ENCODE measurements at regions not wholly inside any gene's neighbourhood (a gene's known extent, or its start where the extent isn't known, plus 50 kb on each side); places are given as distances from the start of the nearest gene placed in this dataset.

DNA sequence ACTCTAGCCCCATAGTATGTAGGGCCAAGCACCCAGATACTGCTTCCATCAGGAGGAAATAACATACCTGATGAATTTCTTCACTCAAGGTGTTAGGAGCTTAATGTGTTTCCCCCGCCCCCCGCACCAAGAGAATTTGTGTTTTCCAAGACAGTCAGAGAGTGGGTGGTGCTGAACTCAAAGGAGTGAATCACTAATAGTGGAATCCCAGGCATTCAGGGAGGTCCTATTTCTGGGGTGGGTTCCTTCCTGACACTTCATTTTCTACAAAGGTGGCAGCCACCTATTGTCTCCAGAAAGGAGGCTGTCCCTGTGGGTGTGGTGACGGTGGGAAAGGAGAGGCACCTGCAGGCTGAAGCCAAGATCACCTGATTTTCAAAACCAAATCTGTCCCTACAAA, 50.8 kb upstream of the ELF5 start:
- Mint-ChIP-seq H3K4me1 (ENCODE audit: low read depth) (peaks cover 6% of the 10 kb centered on the region), H3K9me3 (ENCODE audit: low read depth) (no peaks in the 10 kb centered on the region), H3K27ac (no peak overlapping the region), H3K27me3 (peaks cover 13% of the 10 kb centered on the region), H3K4me3 (ENCODE audit: low read depth) (no peak overlapping the region), H3K36me3 (ENCODE audit: insufficient read depth) (no peaks in the 10 kb centered on the region)
- TF ChIP-seq, protein P1, sequence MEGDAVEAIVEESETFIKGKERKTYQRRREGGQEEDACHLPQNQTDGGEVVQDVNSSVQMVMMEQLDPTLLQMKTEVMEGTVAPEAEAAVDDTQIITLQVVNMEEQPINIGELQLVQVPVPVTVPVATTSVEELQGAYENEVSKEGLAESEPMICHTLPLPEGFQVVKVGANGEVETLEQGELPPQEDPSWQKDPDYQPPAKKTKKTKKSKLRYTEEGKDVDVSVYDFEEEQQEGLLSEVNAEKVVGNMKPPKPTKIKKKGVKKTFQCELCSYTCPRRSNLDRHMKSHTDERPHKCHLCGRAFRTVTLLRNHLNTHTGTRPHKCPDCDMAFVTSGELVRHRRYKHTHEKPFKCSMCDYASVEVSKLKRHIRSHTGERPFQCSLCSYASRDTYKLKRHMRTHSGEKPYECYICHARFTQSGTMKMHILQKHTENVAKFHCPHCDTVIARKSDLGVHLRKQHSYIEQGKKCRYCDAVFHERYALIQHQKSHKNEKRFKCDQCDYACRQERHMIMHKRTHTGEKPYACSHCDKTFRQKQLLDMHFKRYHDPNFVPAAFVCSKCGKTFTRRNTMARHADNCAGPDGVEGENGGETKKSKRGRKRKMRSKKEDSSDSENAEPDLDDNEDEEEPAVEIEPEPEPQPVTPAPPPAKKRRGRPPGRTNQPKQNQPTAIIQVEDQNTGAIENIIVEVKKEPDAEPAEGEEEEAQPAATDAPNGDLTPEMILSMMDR (IDR thresholded peaks at IDR 0.05; ENCODE audit: unreplicated experiment) = no peak
- DNase-seq (ENCODE audit: low spot score, unreplicated experiment) = no peak

DNA sequence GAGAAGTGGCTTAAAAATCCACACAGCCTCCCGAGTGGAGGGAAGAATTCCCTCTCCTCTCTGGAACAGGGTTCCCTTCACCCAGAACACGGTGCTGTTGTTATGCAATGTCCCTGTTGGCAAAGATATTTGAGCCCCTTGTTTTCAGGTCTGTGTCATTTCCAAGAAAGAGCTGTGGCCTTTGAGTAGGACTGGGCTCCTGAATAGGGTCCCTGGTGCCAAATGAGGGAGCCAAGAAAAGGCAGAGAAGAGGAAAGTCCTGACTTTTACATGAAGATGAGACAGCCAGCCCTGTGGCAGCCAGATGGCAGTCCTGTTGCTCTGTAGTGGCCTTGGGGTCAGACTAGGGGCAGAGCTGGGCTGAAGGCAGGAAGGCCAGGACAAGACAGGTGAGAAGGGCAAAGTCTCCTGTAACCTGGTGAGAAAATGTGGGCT, 51.2 kb upstream of the ELF5 start:
- H3K9me3 Mint-ChIP-seq (ENCODE audit: low read depth) = no peaks in the 10 kb centered on the region
- DNase-seq (ENCODE audit: low spot score, unreplicated experiment) = no peak
- H3K4me1 Mint-ChIP-seq (ENCODE audit: low read depth) = peaks cover 6% of the 10 kb centered on the region
- H3K27me3 Mint-ChIP-seq = peaks cover 13% of the 10 kb centered on the region
- no peak overlapping the region for H3K27ac Mint-ChIP-seq
- H3K36me3 Mint-ChIP-seq (ENCODE audit: insufficient read depth) = no peaks in the 10 kb centered on the region
- H3K4me3 Mint-ChIP-seq (ENCODE audit: low read depth) = no peak overlapping the region
- TF ChIP-seq, protein P1 (IDR thresholded peaks at IDR 0.05; ENCODE audit: unreplicated experiment) = no peak

DNA sequence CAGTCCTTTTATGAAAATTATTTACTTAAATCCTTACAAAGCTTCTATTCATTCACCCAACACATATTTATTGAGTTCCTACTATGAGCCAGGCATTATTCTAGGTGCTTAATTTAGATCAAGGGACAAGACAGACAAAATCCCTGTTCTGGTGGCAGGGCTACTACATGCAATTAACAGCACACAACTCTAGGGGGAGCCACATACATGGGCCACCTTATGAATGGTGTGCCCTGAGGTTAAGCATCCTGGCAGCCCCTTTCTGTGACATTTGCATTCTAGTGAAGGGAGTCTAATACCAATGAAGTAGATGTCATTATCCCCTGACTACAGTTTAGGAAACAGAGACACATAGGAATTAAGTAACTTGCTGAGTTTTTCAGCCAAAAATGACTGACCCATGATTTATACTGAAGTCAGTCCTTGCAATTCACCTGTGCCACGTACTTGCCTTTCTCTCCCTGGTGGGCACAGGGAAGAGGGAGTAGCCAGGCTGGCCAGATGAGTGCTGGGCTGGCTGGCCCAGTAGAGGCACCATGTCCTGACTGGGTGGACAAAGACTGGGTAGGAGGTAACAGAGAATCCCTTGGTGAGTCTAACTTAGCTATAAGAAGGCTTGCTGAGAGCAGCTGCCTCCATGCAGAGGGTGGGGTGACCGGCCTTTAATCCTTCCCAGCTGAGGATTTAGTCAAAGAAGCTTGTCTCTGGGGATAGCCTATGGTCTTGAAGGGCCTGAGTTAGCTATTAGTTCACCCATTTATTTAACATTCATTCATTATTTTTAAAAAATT, 52.0 kb upstream of the ELF5 start:
- Mint-ChIP-seq H3K9me3 (ENCODE audit: low read depth) (no peaks in the 10 kb centered on the region), H3K36me3 (ENCODE audit: insufficient read depth) (no peaks in the 10 kb centered on the region), H3K27ac (peak overlapping the region; percentile 52), H3K27me3 (peaks cover 13% of the 10 kb centered on the region), H3K4me1 (ENCODE audit: low read depth) (peaks cover 6% of the 10 kb centered on the region), H3K4me3 (ENCODE audit: low read depth) (no peak overlapping the region)
- DNase-seq (ENCODE audit: low spot score, unreplicated experiment) = no peak
- TF ChIP-seq, protein P1 (IDR thresholded peaks at IDR 0.05; ENCODE audit: unreplicated experiment) = peak; percentile 59

DNA sequence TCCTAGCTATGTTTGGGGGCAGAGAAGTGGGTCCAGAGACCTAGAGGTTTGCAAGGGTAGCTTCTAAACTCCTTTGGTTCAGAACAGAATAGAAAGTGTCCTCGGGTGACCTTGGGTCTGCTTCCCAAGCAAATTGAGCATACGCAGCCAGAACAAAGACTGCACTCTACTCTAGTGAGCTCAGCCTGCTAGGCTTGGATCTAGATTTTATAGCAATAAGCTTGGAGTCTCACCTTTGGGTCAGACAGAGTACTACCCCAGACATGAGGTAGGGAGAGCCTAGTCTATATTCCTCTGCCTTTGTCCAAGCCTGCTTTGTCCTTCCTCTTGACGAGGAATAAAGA, 52.6 kb upstream of the ELF5 start:
- Mint-ChIP-seq H3K4me1 (ENCODE audit: low read depth) (peaks cover 6% of the 10 kb centered on the region), H3K27ac (no peak overlapping the region), H3K9me3 (ENCODE audit: low read depth) (no peaks in the 10 kb centered on the region), H3K27me3 (peaks cover 13% of the 10 kb centered on the region), H3K4me3 (ENCODE audit: low read depth) (no peak overlapping the region), H3K36me3 (ENCODE audit: insufficient read depth) (no peaks in the 10 kb centered on the region)
- DNase-seq (ENCODE audit: low spot score, unreplicated experiment) = no peak
- TF ChIP-seq, protein P1 (IDR thresholded peaks at IDR 0.05; ENCODE audit: unreplicated experiment) = no peak

DNA sequence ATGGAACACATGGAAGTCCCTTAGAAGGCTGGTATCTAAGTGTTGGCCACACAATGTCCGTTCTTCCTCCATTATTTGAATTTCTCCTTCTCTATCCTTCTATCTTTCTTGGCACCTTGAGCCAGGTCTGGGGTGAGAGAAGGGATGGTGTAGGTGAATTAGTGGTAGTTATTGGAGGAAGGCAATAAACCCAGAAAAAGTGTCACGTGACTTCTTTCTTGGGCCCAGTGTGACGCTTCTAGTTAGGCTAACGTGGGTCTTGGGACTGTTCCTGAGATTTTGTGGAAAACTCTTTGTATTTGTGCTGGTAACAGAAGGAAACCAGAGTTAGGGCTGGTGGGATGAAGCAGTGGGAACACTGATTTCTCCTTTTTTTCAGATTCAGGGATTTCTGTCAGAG, 53.1 kb upstream of the ELF5 start:
- DNase-seq (ENCODE audit: low spot score, unreplicated experiment) = no peak
- TF ChIP-seq, protein P1 (IDR thresholded peaks at IDR 0.05; ENCODE audit: unreplicated experiment) = no peak
- H3K9me3 Mint-ChIP-seq (ENCODE audit: low read depth) = no peaks in the 10 kb centered on the region
- peaks cover 6% of the 10 kb centered on the region for H3K4me1 Mint-ChIP-seq (ENCODE audit: low read depth)
- H3K27me3 Mint-ChIP-seq = peaks cover 12% of the 10 kb centered on the region
- H3K36me3 Mint-ChIP-seq (ENCODE audit: insufficient read depth) = no peaks in the 10 kb centered on the region
- H3K27ac Mint-ChIP-seq = no peak overlapping the region
- no peak overlapping the region for H3K4me3 Mint-ChIP-seq (ENCODE audit: low read depth)

Measured in progenitor cell of endocrine pancreas (in vitro differentiated cells).